IPS DF 6.9 (cell line): ENCODE measurements at regions not wholly inside any gene's neighbourhood (a gene's known extent, or its start where the extent isn't known, plus 50 kb on each side); places are given as distances from the start of the nearest gene placed in this dataset.

Experiments
- DNase-seq: peaks from one replicate; pipeline ENCODE4 v3.0.0-alpha.2; 2013; ENCODE audit warnings: low read depth, low spot score
- H3K27ac ChIP-seq: one replicate; pipeline ENCODE4 v1.5.1; 2013; ENCODE audit warnings: low read length, control low read depth
- H3K27me3 ChIP-seq: 2 replicates; pipeline ENCODE4 v1.6.1; 2013; ENCODE audit warnings: mild to moderate bottlenecking, low read length; ENCODE audit not compliant: control insufficient read depth, insufficient read depth
- H3K36me3 ChIP-seq: 2 replicates; pipeline ENCODE4 v1.6.1; 2013; ENCODE audit warnings: low read length; ENCODE audit not compliant: control insufficient read depth, insufficient read depth
- H3K4me1 ChIP-seq: 2 replicates; pipeline ENCODE4 v1.6.1; 2013; ENCODE audit warnings: low read length; ENCODE audit not compliant: control insufficient read depth, insufficient read depth
- H3K4me3 ChIP-seq: 2 replicates; pipeline ENCODE4 v1.5.1; 2013; ENCODE audit warnings: mild to moderate bottlenecking, low read length
- H3K9me3 ChIP-seq: 2 replicates; pipeline ENCODE4 v1.6.1; 2013; ENCODE audit warnings: low read length, inconsistent platforms; ENCODE audit not compliant: control insufficient read depth, insufficient read depth
- WGBS: extraction: QIAGEN DNeasy Blood & Tissue Kit; methylation state at CpG from one replicate; pipeline ENCODE4 v1.1.7; 2013; ENCODE audit warnings: mixed read lengths, missing lambda C conversion rate; ENCODE audit not compliant: insufficient read length, insufficient coverage; 5-methylcytosine and 5-hydroxymethylcytosine counted together

- H3K4me1 ChIP-seq, result no peaks in the 10 kb centered on the region
- H3K4me3 ChIP-seq, result no peak overlapping the region
- DNase-seq, result no peak
- no CpG with 5 or more reads among the region's 4 CpGs for WGBS
- H3K27me3 ChIP-seq, result no peaks in the 10 kb centered on the region
- H3K9me3 ChIP-seq, result no peaks in the 10 kb centered on the region
- H3K36me3 ChIP-seq, result no peaks in the 10 kb centered on the region
- H3K27ac ChIP-seq, result no peak overlapping the region
These were observed 216.3 kb upstream of the TARS1 start for GRCh38 chr5:33224285-33224961.

- H3K36me3 ChIP-seq, result no peaks in the 10 kb centered on the region
- DNase-seq, result no peak
- no peaks in the 10 kb centered on the region for H3K9me3 ChIP-seq
- H3K4me3 ChIP-seq, result no peak overlapping the region
- no peaks in the 10 kb centered on the region for H3K27me3 ChIP-seq
- H3K4me1 ChIP-seq, result no peaks in the 10 kb centered on the region
- H3K27ac ChIP-seq, result no peak overlapping the region
These were observed 213.5 kb upstream of the TARS1 start for GRCh38 chr5:33227247-33227646.

- no CpG with 5 or more reads among the region's 2 CpGs for WGBS
These were observed 213.0 kb upstream of the TARS1 start for GRCh38 chr5:33227746-33228145.

DNA sequence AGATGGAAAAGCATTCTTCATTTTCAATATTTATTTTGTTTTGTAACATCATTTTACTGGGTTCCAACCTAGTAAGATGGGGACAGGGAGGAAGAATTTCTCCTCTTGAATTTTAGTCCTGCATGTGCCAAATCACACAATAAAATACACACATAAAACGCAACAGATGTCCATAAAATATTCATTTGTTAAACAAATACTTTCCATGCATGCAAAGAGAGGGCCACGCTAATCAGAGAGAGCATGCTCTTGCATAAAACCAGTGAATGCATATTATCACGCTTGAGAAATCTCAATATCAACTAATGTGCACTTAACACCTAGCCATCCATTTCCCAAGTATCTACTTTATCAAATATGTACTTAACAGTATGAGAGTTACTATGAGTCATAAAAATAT lies 212.6 kb upstream of the TARS1 start:
- no peaks in the 10 kb centered on the region for H3K27me3 ChIP-seq
- H3K9me3 ChIP-seq, result no peaks in the 10 kb centered on the region
- H3K36me3 ChIP-seq, result no peaks in the 10 kb centered on the region
- no peak for DNase-seq
- no peaks in the 10 kb centered on the region for H3K4me1 ChIP-seq
- no CpG with 5 or more reads among the region's 3 CpGs for WGBS
- no peak overlapping the region for H3K4me3 ChIP-seq
- H3K27ac ChIP-seq, result no peak overlapping the region

More at GRCh38 chr5:33227746-33228145, 213.0 kb upstream of the TARS1 start:
- H3K4me3 ChIP-seq, result no peak overlapping the region
- no peaks in the 10 kb centered on the region for H3K36me3 ChIP-seq
- DNase-seq, result no peak
- H3K27ac ChIP-seq, result no peak overlapping the region
- H3K9me3 ChIP-seq, result no peaks in the 10 kb centered on the region
- H3K27me3 ChIP-seq, result no peaks in the 10 kb centered on the region
- H3K4me1 ChIP-seq, result no peaks in the 10 kb centered on the region

- Histone ChIP-seq H3K9me3 (no peaks in the 10 kb centered on the region), H3K4me3 (no peak overlapping the region), H3K4me1 (no peaks in the 10 kb centered on the region), H3K27me3 (no peaks in the 10 kb centered on the region), H3K27ac (no peak overlapping the region), H3K36me3 (no peaks in the 10 kb centered on the region)
- DNase-seq, result no peak
- no CpG with 5 or more reads among the region's 9 CpGs for WGBS
These were observed 211.5 kb upstream of the TARS1 start for GRCh38 chr5:33229216-33229615.

DNA sequence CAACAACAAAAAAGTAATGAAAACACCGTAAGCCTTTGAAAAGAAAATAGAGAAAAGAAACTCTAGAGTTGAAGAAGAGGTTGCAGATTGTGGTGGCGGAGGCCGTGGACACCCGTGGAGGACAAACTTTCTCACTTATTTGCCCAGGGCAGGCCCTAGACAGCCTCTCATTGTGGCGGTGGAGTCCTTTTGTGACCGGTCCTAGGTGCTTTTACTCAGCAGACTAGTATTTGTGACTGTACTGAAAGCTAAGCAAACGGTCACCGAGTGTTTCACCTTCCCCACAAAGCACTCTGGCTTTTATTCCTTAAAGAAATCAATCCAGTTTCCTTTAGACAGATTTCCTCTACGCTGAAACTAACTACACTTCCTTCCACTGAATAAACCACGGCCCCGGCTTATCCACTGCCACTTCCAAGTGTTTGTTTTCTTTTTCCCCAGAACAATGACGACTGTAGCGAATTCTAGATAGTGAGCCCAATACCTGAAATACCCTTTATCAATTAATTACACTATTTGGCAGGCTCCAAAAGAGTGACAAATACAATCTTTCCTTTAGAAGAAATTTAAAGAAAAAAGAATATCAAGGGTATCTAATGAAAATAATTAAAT lies 210.2 kb upstream of the TARS1 start:
- Histone ChIP-seq H3K36me3 (no peaks in the 10 kb centered on the region), H3K4me1 (no peaks in the 10 kb centered on the region), H3K27me3 (no peaks in the 10 kb centered on the region), H3K9me3 (no peaks in the 10 kb centered on the region), H3K27ac (no peak overlapping the region), H3K4me3 (no peak overlapping the region)
- WGBS, result no CpG with 5 or more reads among the region's 13 CpGs
- no peak for DNase-seq

- DNase-seq, result no peak
- no peak overlapping the region for H3K4me3 ChIP-seq
- no CpG with 5 or more reads among the region's 1 CpG for WGBS
These were observed 209.5 kb upstream of the TARS1 start for GRCh38 chr5:33231214-33231710.

DNA sequence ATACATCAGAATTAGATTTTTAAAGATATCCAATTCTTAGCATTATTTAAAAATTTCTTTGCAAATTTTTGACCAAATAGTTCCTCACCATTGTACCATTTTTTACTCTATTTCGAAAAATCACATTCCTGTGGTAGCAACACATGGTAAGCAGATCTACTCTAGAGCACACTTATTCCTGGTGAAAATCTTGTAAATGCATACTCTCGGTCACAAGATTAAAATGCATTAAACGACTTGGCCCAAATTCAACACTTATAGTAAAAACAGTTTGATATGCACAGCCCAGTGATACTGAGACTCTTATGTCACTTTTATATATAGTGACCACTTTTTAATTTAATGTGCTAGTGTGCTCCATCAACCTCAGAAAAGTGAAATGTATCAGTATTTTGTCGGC lies 208.8 kb upstream of the TARS1 start:
- Histone ChIP-seq H3K36me3 (no peaks in the 10 kb centered on the region), H3K27ac (no peak overlapping the region), H3K4me1 (no peaks in the 10 kb centered on the region), H3K4me3 (no peak overlapping the region), H3K27me3 (no peaks in the 10 kb centered on the region), H3K9me3 (no peaks in the 10 kb centered on the region)
- no peak for DNase-seq
- 100% methylated on average over 1 of the region's 4 CpGs for WGBS

More at GRCh38 chr5:33231214-33231710, 209.5 kb upstream of the TARS1 start:
- Histone ChIP-seq H3K27me3 (no peaks in the 10 kb centered on the region), H3K27ac (no peak overlapping the region), H3K9me3 (no peaks in the 10 kb centered on the region), H3K36me3 (no peaks in the 10 kb centered on the region), H3K4me1 (no peaks in the 10 kb centered on the region)

DNA sequence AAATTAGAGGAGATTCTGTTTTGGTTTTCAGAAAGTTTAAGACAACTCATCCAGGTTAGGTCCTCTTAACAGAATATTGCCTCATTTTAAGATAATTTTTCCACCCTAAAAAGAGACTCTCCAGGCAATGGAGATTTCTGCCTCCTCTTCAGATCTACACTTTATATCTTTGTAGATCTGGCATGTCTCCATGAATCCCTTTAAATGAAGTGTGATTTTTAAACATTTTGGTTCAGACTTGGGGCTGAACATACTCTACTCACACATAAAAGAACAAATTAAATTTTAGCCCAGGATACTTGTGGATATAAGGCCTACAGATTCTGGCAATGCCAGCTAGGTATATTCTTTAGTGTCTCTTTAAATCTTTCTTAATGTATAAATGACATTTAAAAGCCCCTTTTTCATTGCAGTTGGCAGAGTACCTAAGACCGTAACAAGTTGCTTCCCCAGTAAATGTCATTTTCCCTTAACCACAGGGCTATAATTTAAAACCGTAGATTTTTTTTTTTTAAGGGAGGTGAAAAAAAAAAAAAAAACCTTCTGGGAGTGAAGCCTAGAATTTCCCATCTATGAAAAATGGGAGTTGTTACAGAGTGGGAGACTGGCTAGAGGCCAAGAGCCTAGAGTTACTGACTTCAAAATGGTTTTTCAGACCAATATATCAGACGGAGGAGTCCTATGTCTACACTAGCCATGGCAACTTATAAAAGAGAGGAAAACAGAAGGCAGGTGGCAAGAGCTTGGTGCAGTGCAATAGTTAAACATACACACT lies 207.8 kb upstream of the TARS1 start:
- no peaks in the 10 kb centered on the region for H3K4me1 ChIP-seq
- no peak overlapping the region for H3K27ac ChIP-seq
- no peaks in the 10 kb centered on the region for H3K36me3 ChIP-seq
- H3K4me3 ChIP-seq, result no peak overlapping the region
- WGBS, result no CpG with 5 or more reads among the region's 3 CpGs
- no peak for DNase-seq
- H3K27me3 ChIP-seq, result no peaks in the 10 kb centered on the region
- no peaks in the 10 kb centered on the region for H3K9me3 ChIP-seq

DNA sequence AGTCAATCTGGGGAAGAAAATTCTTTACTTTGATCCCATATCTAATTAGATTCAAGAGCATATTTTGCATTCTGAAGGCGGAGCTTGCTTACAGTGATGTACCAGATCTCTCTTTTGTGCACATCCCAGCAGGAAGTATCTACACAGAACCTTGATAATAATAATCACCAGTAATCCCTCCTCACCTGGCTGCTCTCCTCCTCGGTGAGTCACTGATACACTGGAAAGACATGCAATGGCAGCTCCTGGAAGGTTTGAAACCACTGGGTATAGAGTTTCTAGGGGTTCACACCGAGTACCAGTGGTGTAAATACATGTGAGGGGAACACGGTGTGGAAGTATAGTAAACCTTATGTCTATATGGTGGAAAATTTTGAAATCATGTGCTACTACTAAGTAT lies 205.5 kb upstream of the TARS1 start:
- Histone ChIP-seq H3K27me3 (no peaks in the 10 kb centered on the region), H3K36me3 (no peaks in the 10 kb centered on the region), H3K27ac (no peak overlapping the region), H3K4me3 (no peak overlapping the region), H3K9me3 (no peaks in the 10 kb centered on the region), H3K4me1 (no peaks in the 10 kb centered on the region)
- no CpG with 5 or more reads among the region's 4 CpGs for WGBS
- DNase-seq, result no peak
